ENCODE measurements at regions not wholly inside any gene's neighbourhood (a gene's known extent, or its start where the extent isn't known, plus 50 kb on each side); places are given as distances from the start of the nearest gene placed in this dataset.

DNA sequence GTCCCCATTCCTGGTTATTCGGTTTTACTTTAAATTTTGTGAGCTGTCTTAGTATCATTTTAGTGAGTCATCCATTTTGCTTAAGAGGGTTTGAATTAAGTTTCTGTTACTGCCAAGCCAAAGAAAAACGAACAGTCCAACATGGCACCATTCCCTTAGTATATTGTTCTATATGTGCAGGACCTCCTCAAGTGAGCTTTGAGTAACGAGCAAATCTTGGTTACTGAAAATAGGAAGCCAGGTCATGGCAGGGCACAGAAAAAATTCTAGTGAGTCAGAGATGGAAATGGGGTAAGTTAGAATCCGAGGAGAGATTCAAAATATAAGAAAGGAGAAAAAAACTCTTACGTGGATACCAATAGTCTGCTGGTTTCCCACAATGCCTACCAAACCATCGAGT, 292.9 kb downstream of the BAMBI start:
- no peaks in the 10 kb centered on the region for H3K36me3 Mint-ChIP-seq (ENCODE audit: low read depth)
- ChIA-PET POLR2A (no interaction called here), CTCF (no interaction called here)
- DNase-seq = no peak
- no peaks in the 10 kb centered on the region for H3K27me3 Mint-ChIP-seq
- no peak overlapping the region for H3K27ac Mint-ChIP-seq
- no peaks in the 10 kb centered on the region for H3K9me3 Mint-ChIP-seq
- no peak overlapping the region for H3K4me3 Mint-ChIP-seq
- no peaks in the 10 kb centered on the region for H3K4me1 Mint-ChIP-seq

GRCh38 chr10:28971255-28971654, 293.9 kb downstream of the BAMBI start:
- no peaks in the 10 kb centered on the region for H3K36me3 Mint-ChIP-seq (ENCODE audit: low read depth)
- no peak overlapping the region for H3K4me3 Mint-ChIP-seq
- ChIA-PET POLR2A (no interaction called here), CTCF (interaction anchor here (0.6 kb wide), 1 partner anchor 403 kb away, joined by 3 read pairs; no protein-coding TSS in a partner anchor)
- H3K9me3 Mint-ChIP-seq = no peaks in the 10 kb centered on the region
- no peak overlapping the region for H3K27ac Mint-ChIP-seq
- no peaks in the 10 kb centered on the region for H3K4me1 Mint-ChIP-seq
- H3K27me3 Mint-ChIP-seq = no peaks in the 10 kb centered on the region
- no peak for DNase-seq

DNA sequence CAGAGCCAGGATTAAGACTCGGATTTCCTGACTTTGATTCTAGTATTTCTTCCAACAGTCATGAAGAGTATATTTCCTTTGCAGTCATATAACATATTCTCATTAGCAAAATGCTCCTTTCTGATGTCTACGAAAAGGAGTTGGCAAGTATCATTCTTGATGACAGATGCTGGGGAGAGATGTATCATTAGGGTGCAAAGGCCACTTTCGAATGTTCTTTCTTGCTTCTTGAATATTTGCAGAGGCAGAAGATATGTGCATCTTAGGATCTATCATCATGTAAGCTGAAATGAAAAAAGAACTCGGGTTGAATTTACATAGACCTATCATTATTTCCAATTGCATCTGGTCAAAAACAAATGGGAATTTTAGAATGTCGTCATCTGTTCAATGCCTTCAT, 294.4 kb downstream of the BAMBI start:
- no peaks in the 10 kb centered on the region for H3K9me3 Mint-ChIP-seq
- H3K4me3 Mint-ChIP-seq = no peak overlapping the region
- H3K27ac Mint-ChIP-seq = no peak overlapping the region
- POLR2A ChIA-PET = no interaction called here
- H3K27me3 Mint-ChIP-seq = no peaks in the 10 kb centered on the region
- DNase-seq = no peak
- CTCF ChIA-PET = interaction anchor here (1.4 kb wide), 1 partner anchor 11 kb away, joined by 3 read pairs; no protein-coding TSS in a partner anchor
- no peaks in the 10 kb centered on the region for H3K36me3 Mint-ChIP-seq (ENCODE audit: low read depth)
- no peaks in the 10 kb centered on the region for H3K4me1 Mint-ChIP-seq

- Mint-ChIP-seq H3K36me3 (ENCODE audit: low read depth) (no peaks in the 10 kb centered on the region), H3K27me3 (no peaks in the 10 kb centered on the region), H3K9me3 (peaks cover 4% of the 10 kb centered on the region), H3K27ac (no peak overlapping the region), H3K4me3 (no peak overlapping the region), H3K4me1 (no peaks in the 10 kb centered on the region)
- DNase-seq = no peak
- POLR2A ChIA-PET = no interaction called here
- CTCF ChIA-PET = interaction anchor here (0.6 to 1.4 kb wide), 3 partner anchors 9 to 284 kb away, joined by 3 read pairs; no protein-coding TSS in a partner anchor
Observed at GRCh38 chr10:28973309-28973972, 296.1 kb downstream of the BAMBI start.

DNA sequence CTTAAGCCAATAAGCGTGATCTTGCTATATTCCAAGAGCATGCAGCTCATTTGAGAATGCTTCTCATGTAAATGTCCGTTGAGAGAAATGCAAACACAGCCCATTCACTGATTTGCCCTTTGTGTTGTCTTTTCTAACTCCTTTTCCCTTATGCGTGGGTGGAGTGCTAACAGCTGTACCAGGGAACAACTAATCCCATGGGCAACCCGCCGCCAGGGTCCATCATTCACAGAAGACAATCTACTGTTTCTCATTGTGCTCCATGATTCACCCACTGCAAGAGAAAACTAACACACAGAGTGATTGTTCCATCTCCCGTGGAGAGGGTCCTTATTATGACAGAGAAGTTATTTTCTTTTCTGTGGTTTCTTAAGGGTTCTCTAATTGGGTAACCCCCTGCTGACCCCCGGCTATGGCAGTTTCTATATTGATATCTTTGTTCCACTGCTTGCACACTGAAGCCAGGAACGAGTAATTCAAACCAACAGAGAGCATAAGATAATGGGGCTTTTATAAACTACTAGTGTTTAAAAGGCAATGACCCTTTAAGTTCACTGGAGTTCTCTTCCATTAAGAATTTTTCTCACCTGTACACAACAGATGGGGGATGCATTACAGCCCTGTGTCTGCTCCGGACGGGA, 298.7 kb downstream of the BAMBI start:
- no peaks in the 10 kb centered on the region for H3K27me3 Mint-ChIP-seq
- POLR2A ChIA-PET = no interaction called here
- H3K36me3 Mint-ChIP-seq (ENCODE audit: low read depth) = no peaks in the 10 kb centered on the region

GRCh38 chr10:28977518-28977917, 300.2 kb downstream of the BAMBI start:
- no peak overlapping the region for H3K27ac Mint-ChIP-seq
- CTCF ChIA-PET = no interaction called here
- H3K27me3 Mint-ChIP-seq = no peaks in the 10 kb centered on the region
- no peak overlapping the region for H3K4me3 Mint-ChIP-seq
- H3K4me1 Mint-ChIP-seq = no peaks in the 10 kb centered on the region
- POLR2A ChIA-PET = no interaction called here
- no peak for DNase-seq
- peaks cover 4% of the 10 kb centered on the region for H3K9me3 Mint-ChIP-seq
- no peaks in the 10 kb centered on the region for H3K36me3 Mint-ChIP-seq (ENCODE audit: low read depth)

More for the DNA sequence above, 298.7 kb downstream of the BAMBI start:
- H3K27ac Mint-ChIP-seq = no peak overlapping the region
- no peak overlapping the region for H3K4me3 Mint-ChIP-seq
- peaks cover 4% of the 10 kb centered on the region for H3K9me3 Mint-ChIP-seq
- H3K4me1 Mint-ChIP-seq = no peaks in the 10 kb centered on the region
- CTCF ChIA-PET = no interaction called here
- no peak for DNase-seq

- Mint-ChIP-seq H3K4me3 (no peak overlapping the region), H3K36me3 (ENCODE audit: low read depth) (no peaks in the 10 kb centered on the region), H3K27me3 (no peaks in the 10 kb centered on the region), H3K4me1 (no peaks in the 10 kb centered on the region), H3K27ac (no peak overlapping the region), H3K9me3 (peaks cover 4% of the 10 kb centered on the region)
- DNase-seq = no peak
- ChIA-PET POLR2A (no interaction called here), CTCF (no interaction called here)
Observed at GRCh38 chr10:28980264-28980663, 302.9 kb downstream of the BAMBI start.

GRCh38 chr10:28981007-28981406, 303.7 kb downstream of the BAMBI start:
- H3K27ac Mint-ChIP-seq = no peak overlapping the region
- no peaks in the 10 kb centered on the region for H3K4me1 Mint-ChIP-seq
- peaks cover 4% of the 10 kb centered on the region for H3K9me3 Mint-ChIP-seq
- no peaks in the 10 kb centered on the region for H3K36me3 Mint-ChIP-seq (ENCODE audit: low read depth)
- no peak overlapping the region for H3K4me3 Mint-ChIP-seq
- ChIA-PET POLR2A (no interaction called here), CTCF (no interaction called here)
- H3K27me3 Mint-ChIP-seq = no peaks in the 10 kb centered on the region
- no peak for DNase-seq

DNA sequence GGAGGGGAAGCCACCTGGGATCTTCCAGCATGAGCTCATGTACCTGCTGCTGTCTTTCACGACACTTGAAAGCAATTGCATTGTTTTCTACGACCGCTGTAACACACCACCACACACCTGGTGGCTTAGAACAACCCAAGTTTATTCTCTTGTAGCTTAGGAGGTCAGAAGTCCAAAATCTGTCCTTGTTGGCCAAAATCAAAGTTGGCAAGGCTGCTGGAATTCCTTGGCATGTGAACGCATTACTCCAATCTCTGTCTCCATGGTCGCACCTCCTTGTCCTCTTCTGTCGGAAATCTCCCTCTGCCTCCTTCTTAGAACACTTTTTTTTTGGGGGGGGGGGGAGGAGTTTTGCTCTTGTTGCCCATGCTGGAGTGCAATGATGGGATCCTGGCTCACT, 305.7 kb downstream of the BAMBI start:
- H3K9me3 Mint-ChIP-seq = no peaks in the 10 kb centered on the region
- H3K27ac Mint-ChIP-seq = no peak overlapping the region
- no peaks in the 10 kb centered on the region for H3K27me3 Mint-ChIP-seq
- ChIA-PET POLR2A (no interaction called here), CTCF (interaction anchor here (1.1 kb wide), 1 partner anchor 10 kb away, joined by 3 read pairs; no protein-coding TSS in a partner anchor)
- H3K4me1 Mint-ChIP-seq = no peaks in the 10 kb centered on the region
- H3K4me3 Mint-ChIP-seq = no peak overlapping the region
- H3K36me3 Mint-ChIP-seq (ENCODE audit: low read depth) = no peaks in the 10 kb centered on the region
- DNase-seq = no peak

DNA sequence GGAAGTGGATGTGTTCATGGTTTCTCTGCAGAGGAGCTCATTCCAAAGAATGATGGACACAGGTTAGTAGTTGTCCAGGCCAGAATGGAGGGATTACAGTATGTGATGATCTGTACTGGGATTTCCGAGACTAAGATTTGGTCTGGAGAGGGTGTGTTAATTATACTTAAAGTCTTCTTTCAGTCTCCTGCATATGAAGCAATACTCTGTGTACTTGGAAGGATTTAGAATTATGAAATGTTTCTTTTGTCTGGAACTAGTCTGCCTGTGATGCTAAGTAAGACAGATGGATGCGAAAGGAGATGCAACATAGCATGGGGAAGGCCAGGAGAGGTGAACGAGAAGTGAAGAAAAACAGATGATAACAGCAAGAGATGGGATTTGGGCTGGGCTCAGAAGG, 305.1 kb upstream of the LYZL1 start:
- ChIA-PET CTCF (no interaction called here), POLR2A (no interaction called here)
- H3K36me3 Mint-ChIP-seq (ENCODE audit: low read depth) = no peaks in the 10 kb centered on the region
- DNase-seq = no peak
- no peaks in the 10 kb centered on the region for H3K9me3 Mint-ChIP-seq
- no peak overlapping the region for H3K27ac Mint-ChIP-seq
- H3K27me3 Mint-ChIP-seq = no peaks in the 10 kb centered on the region
- no peaks in the 10 kb centered on the region for H3K4me1 Mint-ChIP-seq
- no peak overlapping the region for H3K4me3 Mint-ChIP-seq

- no peak for DNase-seq
- Mint-ChIP-seq H3K27ac (no peak overlapping the region), H3K4me3 (no peak overlapping the region), H3K36me3 (ENCODE audit: low read depth) (no peaks in the 10 kb centered on the region), H3K4me1 (no peaks in the 10 kb centered on the region), H3K27me3 (no peaks in the 10 kb centered on the region), H3K9me3 (no peaks in the 10 kb centered on the region)
- POLR2A ChIA-PET = no interaction called here
- CTCF ChIA-PET = no interaction called here
Observed at GRCh38 chr10:28984431-28984830, 304.4 kb upstream of the LYZL1 start.

DNA sequence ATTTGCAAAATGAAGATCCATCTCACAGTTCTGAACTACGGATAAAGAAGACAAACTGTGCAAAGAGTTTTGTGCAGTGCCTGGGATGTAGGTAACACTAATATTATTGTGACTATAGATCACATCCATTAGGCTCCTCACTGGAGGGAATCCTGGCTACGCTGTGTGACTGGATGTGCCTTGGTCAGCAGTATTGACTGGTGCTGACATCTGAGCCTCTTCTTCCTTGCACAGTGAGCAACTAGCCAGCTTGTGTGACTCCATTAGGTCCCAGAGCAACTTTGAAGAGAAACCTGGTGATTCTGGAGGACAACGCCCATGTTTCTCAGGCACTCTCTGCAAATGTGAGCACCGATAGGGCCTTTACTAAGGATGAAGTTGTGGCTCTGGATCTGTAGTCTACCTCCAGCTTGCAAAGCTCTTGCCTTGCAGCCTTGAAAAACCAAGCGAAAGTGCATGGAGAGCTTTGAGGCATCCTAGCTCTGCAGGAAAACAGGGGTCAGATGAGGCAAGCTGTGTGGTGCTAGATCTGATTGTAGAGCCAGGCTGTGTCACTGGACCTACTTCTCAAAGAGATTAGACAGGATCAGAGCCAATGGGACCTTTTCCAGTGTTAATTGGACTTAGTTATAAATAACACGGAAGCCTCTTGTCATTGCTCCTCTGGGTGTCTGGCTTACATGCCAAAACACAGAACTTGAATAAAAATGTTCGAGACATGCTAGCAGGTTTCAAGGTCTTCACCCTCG, 303.6 kb upstream of the LYZL1 start:
- no peak overlapping the region for H3K27ac Mint-ChIP-seq
- no peak for DNase-seq
- H3K4me3 Mint-ChIP-seq = no peak overlapping the region
- H3K9me3 Mint-ChIP-seq = no peaks in the 10 kb centered on the region
- no peaks in the 10 kb centered on the region for H3K4me1 Mint-ChIP-seq
- ChIA-PET CTCF (no interaction called here), POLR2A (no interaction called here)
- H3K27me3 Mint-ChIP-seq = no peaks in the 10 kb centered on the region
- H3K36me3 Mint-ChIP-seq (ENCODE audit: low read depth) = no peaks in the 10 kb centered on the region

DNA sequence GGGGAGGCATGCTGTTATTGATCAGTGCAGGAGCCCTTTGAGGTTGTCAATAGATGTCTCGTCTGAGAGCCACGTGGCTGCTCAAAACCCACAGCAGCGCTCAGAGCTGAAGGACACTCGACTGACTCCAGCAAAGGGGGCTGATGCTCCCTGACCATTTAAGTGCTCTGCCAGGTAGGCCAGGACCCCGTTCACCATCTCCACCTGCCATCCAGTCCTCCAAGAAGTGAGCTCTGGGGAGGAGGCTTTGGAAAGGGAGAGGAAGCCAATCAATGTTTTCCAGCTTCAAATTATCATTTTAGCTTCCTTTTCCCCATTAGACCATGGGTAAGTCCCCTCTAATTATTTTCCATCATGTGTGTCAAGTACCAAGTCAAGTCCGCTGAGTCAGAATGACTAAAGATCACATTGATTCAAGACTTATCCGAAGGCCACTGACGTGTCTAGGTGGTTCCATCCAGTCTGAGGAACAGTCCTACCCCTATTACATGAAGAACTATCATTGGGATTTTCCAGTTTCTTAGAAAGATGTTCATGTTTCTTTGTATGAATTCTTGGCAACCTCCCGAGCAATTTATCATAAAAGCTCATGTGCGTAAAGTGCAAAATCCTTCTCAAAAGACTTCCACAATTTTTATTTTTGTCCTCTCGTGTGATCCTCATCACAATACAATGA, 302.6 kb upstream of the LYZL1 start:
- H3K9me3 Mint-ChIP-seq = no peaks in the 10 kb centered on the region
- ChIA-PET CTCF (interaction anchor here (0.6 kb wide), 1 partner anchor 166 kb away, joined by 3 read pairs; no protein-coding TSS in a partner anchor), POLR2A (no interaction called here)
- no peak for DNase-seq
- H3K4me1 Mint-ChIP-seq = no peaks in the 10 kb centered on the region
- no peak overlapping the region for H3K27ac Mint-ChIP-seq
- no peaks in the 10 kb centered on the region for H3K27me3 Mint-ChIP-seq
- no peaks in the 10 kb centered on the region for H3K36me3 Mint-ChIP-seq (ENCODE audit: low read depth)
- H3K4me3 Mint-ChIP-seq = no peak overlapping the region
